HG03095 (cell line): ENCODE measurements at regions not wholly inside any gene's neighbourhood (a gene's known extent, or its start where the extent isn't known, plus 50 kb on each side); places are given as distances from the start of the nearest gene placed in this dataset.

Experiments used
- ATAC-seq: cut with Tn5 transposase; IDR thresholded peaks from one replicate; pipeline ENCODE4 v1.9.1; 2021; ENCODE audit warnings: moderate library complexity; ENCODE audit not compliant: unreplicated experiment

DNA sequence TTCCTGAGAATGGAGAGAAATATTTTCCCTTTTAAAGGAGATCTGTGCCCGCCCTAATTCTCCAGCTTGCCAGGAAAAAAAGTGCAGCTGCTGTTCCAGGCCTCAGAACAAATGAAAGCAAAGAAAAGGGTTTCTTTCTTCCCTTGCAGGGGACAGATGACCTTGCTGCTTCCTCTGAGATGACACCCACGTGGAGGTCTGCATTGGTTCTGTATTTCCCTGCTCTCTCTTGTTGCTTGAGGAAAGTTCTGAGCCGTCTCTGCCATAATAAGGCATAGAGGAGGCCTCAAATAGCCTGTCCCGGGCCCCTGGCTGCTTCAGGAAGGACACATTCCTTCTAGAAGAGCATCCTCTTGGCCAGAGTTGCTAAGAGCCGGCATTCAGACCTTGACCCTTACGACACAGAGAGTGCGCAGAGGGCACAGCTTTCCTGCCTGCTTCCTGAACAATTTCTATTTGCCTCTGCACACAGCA lies 501.8 kb upstream of the SULF2 start:
- ATAC-seq: no peak

DNA sequence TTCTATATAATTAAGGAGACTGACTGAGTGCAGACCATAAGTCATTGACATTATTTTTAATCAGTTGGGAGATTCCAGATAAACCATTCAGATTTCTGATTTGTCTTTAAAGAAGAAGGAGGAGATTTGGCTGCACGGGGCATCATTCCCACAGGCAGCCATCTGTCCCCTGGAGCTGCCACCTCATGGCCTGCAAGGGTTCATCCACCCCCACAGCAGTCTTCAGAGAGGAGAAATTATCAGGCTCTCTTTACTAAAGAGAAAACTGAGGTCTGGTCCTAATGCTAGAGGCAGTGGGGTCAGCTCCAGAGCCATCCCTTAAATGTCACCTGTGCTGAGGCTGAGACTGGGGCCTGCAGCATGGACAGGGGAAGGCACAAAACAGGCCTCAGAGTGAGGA lies 501.3 kb upstream of the SULF2 start:
- ATAC-seq: no peak

DNA sequence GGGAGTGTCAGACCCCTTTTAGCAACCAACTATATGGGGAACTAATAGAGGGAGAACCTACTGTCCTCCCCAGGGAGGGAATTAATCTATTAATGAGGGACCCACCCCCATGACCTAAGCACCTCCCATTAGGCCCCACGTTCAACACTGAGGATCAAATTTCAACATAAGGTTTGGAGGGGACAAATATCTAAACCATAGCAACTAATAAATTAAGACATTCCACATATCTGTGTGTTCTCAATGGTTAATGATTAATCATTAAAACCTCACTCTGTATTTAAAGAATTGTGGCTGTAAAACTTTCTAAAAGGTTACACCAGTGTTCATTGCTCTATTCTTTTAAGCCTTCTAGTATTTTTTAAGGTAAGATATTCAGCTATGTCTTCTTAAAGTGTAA lies 500.4 kb upstream of the SULF2 start:
- no peak for ATAC-seq

DNA sequence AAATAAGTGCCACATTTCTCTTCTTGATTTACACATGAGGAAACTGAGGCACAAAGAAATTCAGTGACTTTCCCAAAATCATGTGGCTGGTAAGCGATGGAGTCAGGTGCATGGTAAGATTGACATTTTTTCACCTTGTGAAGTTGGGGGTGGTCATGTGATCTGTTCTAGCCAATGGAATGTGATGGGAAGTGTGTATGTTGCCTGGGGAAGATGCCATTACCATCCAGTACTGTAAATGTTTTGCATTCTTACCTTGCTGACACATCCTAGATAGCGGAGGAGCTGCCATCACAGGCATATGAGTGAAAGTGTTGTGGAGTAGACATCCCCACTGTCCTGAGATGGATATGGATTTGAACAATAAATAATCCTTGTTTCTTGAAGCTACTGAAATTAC lies 499.6 kb upstream of the SULF2 start:
- ATAC-seq: no peak

DNA sequence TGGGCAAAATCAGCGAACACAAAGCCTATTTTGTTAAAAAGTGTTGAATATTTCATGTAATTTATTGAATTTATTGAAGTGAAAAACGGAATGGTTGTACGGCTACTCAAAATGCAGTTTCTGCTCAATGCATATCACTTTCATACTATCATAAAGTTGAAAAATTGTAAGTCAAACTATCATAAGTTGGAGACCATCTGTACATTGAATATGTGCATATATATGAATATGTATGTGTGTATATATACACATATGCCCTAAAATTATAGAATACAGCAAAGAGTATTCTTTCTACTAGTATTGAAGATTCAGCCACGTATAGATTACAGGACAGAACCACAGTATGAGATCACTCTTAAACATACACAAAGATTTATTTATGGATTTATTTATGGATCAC lies 499.0 kb upstream of the SULF2 start:
- no peak for ATAC-seq

DNA sequence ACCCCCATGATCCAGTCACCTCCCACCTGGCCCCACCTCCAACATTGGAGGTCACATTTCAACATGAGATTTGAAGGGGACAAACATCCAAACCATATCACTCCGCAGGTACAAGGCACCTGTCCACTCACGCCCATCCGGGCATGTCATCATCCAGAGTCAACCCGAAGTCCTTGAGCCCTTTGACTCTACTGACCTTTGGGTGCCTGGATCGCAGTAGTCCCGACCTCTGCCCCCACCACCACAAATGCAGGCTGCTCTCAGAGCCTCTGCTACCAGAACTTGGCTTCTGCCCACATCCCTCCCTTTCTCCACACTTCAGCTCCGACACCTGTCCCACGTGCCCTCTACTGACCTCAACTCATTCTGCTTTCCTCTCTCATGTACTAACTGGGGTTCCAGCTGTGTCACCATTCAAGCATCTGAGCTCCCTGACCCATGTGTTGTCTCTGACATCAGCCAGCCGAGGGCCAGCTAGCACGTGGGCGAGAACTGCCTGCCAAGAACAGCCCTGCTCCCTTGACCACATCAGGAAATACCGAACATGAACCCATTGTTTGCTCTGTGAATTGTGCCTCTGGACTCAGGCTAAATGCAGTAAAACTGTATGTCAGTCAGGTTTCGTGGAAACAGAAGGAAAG lies 498.3 kb upstream of the SULF2 start:
- no peak for ATAC-seq

DNA sequence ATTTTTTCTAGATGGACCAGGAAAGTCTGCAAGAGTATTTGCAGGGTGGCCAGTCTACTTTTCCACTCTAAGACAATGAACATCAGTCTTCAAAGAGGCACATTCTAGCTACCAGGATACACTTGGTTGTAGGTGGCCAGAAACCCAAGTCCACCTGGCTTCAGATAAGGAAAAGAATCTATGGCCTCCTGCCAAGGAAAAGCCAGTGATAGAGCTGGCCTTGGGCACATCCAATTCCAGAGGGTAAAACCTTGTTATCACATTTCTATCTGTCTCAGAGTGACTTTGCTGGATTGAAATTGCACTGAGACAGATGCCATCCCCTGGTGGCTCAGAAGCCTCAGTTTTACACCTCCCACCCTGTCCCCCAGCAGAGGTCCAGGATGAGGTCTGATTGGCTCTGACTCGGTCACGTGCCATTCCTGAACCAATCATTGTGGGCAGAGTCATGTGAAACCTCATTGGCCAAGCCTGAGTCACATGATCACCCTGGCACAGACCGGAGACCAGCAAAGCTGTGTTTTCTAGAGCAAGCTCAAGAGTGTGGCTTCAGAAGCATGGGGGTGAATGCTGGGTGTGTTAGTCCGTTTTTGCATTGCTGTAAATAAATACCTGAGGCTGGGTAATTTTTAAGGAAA lies 497.4 kb upstream of the SULF2 start:
- no peak for ATAC-seq

DNA sequence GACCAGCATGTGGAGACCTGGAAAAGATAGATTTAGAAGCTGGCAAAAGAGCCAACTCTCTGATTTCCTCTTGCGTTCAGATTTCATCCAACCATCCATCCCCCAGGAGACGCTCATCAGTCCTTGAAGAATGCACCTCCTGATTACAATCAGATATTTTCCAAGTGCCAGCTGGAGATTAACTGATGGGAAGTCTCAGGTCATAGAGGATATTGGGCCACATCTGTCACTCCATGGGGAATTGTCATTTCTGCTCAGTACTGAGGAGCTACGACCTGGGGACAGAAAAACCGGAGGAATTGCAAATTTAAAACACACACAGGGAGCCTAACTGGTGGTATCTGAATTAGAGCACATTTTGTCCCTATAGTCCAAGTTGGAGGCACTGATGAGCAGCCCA lies 496.2 kb upstream of the SULF2 start:
- no peak for ATAC-seq

DNA sequence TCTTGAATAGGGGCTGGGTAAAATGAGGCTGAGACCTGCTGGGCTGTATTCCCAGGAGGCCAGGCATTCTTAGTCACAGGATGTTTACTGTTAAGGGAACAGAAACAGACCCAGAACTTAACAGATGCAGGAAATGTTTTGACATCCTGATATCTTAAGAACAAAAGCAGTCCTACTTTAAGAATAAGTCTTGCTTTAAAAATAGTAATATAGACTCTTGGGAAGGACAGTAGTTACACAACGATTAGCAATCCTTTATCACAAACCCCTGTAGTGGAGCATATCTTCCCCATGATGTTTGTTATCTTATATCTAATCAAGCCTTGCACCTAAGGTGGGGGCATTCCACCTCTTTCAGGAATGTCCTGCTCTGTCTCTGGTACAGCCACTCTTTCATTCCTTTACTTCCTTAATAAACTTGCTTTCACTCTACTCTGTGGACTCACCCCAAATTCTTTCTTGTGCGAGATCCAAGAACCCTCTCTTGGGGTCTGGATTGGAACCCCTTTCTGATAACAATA lies 493.7 kb upstream of the SULF2 start:
- no peak for ATAC-seq

DNA sequence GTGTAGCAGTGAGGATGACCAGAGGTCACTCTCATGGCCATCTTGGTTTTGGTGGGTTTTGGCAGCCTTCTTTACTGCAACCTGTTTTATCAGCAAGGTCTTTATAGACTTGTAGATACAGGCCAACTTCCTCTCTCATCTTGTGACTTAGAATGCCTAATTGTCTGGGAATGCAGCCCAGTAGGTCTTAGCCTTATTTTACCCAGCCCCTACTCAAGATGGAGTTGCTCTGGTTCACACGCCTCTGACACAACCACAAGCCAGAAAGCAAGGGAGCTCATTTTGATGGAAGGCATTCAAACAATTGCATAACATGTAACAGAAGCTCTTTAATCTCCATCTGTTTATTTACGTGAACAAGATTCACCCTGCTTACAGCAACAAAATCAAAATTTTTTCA lies 492.0 kb upstream of the SULF2 start:
- no peak for ATAC-seq

DNA sequence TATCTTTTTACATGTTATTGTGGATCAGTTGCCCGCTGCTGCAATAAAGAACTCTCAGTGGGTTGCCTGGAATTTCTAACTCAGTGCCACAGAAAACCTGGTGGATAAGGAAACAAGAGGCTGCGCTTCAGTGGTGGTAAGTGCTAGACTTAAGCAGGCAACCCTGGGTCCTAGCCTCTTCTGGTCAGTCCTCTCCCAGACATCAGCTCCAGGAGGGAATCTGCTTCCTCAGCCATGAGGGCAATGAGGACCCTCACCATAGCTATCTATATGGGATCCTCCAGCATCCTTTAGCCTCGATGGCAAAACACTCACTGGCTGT lies 490.7 kb upstream of the SULF2 start:
- no peak for ATAC-seq

DNA sequence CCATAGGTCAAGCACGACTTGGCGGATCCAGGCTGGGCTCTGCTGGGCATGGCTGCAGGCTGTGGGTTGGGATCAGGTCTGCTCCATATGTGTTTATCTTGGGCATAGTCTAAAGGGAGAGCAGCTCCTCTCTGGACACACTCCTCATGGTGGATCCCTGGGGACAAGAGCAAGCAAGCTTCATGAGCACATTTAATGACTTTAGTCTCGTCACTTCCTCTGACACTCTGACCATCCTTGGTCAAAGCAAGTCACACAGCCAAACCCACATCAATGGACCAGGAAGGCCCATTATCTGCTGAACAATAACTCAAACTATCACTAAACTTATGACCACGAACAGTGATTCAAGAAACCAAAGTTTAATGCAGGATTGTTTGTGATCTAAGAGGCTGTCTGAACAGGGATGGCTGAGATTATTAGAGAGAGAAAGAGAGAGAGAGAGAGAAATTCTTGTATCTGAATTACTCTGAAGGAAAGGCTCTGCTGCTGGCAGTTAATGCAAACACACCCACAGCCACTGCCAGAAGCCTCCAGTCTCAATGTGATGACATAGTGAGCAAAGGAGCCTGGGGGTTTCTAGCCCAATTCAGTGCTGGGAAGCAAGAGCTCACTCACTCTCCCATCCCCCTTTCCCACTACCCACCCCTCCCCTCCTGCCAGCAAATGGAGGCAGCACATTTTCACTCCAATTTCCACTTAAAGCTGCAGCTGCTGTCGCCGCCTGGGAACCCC lies 490.2 kb upstream of the SULF2 start:
- ATAC-seq: no peak

DNA sequence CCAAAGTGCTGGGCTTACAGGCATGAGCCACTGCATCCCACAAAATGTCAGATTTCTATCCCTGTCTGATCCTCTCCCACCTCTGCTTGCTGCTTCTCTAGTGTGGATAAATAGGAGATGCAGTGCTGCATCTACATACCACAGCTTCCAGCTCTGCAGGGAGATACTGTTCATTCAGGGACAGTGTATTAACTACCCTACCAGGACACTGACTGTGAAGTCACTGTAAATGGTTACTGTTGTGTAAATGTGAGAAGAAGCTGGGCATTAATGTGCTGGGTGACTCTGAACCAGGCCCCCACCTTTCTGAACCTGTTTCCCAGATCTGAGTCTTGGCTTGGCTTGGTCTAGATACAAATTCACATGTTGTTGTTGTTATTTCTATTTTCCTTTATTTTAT lies 488.6 kb upstream of the SULF2 start:
- ATAC-seq: no peak

DNA sequence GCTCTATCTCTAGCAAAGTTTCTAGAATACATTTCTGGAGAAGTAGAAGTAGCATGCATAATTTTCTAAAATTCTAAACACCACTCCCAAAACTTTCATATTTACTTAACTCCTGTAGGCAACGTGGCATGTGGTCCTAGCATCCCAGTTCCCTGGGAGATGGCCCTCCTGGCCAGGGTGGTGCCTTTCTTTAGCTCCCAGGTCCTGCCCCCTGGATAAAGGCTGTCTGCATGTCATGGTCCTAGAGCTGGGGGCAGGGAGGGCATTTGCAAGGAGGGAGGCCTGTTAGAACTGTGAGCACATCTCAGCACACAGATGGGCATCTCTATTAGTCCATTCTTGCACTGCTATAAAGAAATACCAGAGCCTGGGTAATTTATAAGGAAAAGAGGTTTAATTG lies 485.6 kb upstream of the SULF2 start:
- no peak for ATAC-seq

DNA sequence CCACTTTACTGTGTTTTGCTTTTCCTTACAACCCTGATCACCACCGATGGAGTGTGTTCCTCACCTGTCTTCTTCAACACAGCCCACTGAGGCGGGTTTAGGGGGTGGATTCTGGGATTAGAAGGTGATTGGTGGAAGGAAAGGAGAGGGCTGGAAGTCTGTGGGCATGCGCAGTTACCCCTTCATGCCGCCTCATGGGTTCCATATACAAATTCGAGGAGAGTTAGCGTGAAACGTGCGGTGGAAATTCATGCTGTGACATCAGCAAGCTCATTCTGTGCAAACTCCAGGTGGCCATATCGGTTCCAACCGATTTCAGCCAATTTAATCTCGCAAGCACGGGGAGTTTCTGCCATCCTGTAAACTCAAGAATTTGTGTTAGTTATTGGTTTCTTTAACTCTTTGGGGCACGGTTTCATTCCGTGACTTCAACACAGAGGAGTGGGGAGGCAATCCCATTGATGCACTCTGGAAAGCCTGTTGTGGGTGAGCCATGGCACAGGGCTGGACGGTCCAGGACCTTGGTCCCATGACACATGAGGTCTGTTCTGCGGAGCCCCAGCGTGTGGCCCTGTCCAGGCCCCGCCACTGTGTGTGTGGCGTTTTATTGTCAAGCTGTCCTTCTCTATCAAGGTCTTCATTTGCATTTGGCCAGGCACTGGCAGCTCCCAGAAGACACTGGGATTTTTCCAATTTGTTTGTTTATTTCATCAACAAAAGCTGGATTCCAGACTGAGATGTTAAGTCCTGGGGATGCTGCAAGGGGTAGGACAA lies 482.8 kb upstream of the SULF2 start:
- ATAC-seq: no peak

DNA sequence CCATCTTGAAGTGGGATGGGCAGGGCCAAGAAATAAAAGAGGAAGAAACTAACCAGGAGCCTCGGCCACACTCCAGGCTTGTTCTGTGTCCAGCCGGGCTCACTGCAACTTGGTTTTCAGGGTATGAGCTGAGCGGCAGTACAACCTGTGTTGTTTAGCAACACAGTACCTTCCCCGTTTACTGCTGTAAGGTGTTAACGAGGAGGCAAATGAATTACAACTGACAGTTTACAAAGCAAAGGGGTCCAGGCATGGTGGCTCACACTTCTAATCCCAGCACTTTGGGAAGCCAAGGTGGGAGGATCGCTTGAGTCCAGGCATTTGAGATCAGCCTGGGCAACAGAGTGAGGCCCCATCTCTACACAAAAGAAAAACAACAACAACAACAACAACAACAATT lies 481.3 kb upstream of the SULF2 start:
- no peak for ATAC-seq

DNA sequence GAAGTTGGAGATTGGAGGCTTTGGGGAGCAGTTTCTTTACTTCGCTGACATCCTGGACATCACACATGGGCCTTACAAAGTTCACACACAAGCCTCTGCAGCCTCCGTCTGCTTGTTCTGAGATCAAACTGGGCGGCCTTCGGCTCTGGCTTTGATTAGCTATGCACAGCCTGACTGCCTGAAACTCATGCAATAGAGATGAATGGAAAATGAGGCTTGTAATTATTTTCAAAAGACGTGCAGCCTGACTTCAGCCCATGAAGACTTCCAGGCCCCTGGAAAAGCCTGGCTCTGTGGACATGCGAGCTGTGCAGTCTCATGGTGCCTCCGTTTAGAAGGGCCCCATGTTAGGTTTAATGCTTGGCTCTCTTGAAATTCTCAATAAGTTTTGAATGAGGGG lies 480.5 kb upstream of the SULF2 start:
- ATAC-seq: no peak

DNA sequence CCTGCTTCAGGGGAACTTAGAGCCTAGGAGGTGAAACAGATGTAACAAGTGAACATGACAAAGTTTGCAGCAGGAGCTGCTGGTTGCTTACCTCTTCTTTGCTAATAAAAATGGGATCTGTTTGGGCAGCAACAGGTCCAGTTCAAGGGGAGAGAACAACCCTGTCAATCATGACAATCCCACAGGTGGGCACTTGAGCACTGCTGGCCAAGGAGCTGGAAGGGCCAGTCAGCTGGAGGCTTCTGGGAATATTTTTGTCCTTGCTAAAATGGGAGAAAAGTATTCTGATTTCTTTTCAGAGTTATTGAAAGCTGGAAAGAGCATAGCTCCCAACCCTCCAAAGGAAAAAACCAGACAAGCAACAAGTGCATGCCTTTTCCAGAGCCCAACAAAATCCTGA lies 477.7 kb upstream of the SULF2 start:
- no peak for ATAC-seq

DNA sequence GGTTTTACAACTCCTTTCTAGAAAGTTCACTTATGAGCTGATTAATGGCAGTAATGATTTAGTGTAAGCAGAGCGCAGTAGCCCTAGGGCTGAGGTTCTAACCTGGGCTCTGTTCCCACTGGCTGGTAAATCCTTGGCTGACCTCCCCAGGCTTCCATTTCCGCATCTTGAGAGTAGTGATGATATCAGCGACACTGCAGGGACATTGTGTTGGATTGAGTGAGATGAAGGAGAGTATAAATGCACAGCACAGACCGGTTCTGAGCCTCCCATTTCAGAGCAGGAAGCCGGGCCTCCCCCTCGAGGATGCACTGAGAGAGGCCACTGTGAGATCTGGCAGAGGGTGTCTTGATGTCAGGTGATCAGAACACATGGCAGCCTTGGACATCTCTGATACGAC lies 477.2 kb upstream of the SULF2 start:
- no peak for ATAC-seq

DNA sequence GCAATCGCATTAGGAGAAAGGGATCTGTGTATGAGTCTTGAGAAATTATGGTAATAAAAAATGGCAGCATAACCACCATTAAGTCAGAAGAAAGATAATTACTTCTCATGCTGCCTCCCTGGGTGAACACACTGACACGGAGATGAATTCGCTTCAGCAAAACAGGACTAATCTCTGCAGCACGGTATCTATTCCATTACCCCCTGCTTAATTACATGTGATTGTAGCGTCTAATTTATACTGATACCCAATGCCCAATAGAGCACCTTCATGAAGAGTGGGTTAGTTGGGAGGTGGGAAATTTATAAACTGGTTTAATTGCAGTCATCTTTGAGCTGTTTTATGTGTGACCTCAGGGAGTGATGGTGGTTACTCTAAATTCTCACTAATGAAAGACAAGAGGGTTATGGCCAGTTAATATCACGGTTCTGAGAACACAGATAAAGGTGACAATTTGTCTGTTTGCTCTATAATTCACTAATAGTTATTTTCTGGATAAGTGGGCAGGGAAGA lies 476.2 kb upstream of the SULF2 start:
- no peak for ATAC-seq

DNA sequence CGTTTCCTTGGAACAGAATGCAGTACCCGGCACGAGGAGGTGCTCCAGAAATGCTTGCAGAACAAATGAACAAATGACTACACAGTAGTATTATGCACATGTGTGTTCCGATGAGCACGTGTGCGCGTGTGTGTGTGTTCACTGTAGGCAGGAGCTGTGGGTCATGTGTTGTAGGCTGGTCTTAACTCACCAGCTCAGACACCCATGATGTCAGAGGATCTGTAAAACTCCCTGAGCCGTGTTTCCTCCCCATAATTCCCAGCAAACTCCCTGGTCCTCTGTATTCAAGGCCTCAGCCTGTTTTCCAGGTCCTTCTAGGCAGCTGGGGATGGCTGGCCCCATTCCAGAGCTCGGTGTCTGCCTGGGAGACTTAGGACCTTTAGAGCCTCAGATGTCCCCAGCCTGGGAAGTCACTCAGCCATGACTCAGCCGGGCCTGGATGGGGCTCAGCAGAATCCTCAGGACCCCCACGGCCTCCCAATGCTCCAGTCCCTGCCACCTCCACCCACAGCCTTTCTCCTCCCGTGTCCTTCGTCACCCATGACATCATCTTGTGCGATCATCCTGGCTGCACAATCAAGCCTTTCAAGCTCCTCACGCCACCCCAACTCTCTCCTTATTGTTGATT lies 475.0 kb upstream of the SULF2 start:
- ATAC-seq: no peak
